GM21825 (cell line): ENCODE measurements at regions not wholly inside any gene's neighbourhood (a gene's known extent, or its start where the extent isn't known, plus 50 kb on each side); places are given as distances from the start of the nearest gene placed in this dataset.

Source experiments
- ATAC-seq: cut with Tn5 transposase; IDR thresholded peaks from one replicate; pipeline ENCODE4 v1.9.1; 2021; ENCODE audit warnings: mild to moderate bottlenecking, moderate library complexity; ENCODE audit not compliant: unreplicated experiment

- no peak for ATAC-seq
These were observed 117.2 kb upstream of the HS6ST1 start for GRCh38 chr2:128435576-128436478.

- no peak for ATAC-seq
These were observed 118.0 kb upstream of the HS6ST1 start for GRCh38 chr2:128436479-128437203.

- no peak for ATAC-seq
These were observed 118.5 kb upstream of the HS6ST1 start for GRCh38 chr2:128437204-128437565.

- ATAC-seq, result no peak
These were observed 119.4 kb upstream of the HS6ST1 start for GRCh38 chr2:128438091-128438490.

- no peak for ATAC-seq
These were observed 119.9 kb upstream of the HS6ST1 start for GRCh38 chr2:128438586-128438985.

- ATAC-seq, result no peak
These were observed 120.5 kb upstream of the HS6ST1 start for GRCh38 chr2:128439031-128439790.

- ATAC-seq, result no peak
These were observed 121.4 kb upstream of the HS6ST1 start for GRCh38 chr2:128439791-128440665.

- no peak for ATAC-seq
These were observed 122.1 kb upstream of the HS6ST1 start for GRCh38 chr2:128440666-128441340.

- ATAC-seq, result no peak
These were observed 122.8 kb upstream of the HS6ST1 start for GRCh38 chr2:128441341-128442052.

- no peak for ATAC-seq
These were observed 123.5 kb upstream of the HS6ST1 start for GRCh38 chr2:128442053-128442751.

- no peak for ATAC-seq
These were observed 124.2 kb upstream of the HS6ST1 start for GRCh38 chr2:128442891-128443302.

GRCh38 chr2:128444121-128444771 lies 125.6 kb upstream of the HS6ST1 start:
- no peak for ATAC-seq

- ATAC-seq, result no peak
These were observed 126.3 kb upstream of the HS6ST1 start for GRCh38 chr2:128444816-128445522.

GRCh38 chr2:128445523-128445900 lies 126.8 kb upstream of the HS6ST1 start:
- ATAC-seq, result no peak

- no peak for ATAC-seq
These were observed 127.6 kb upstream of the HS6ST1 start for GRCh38 chr2:128446049-128446873.

- ATAC-seq, result no peak
These were observed 128.3 kb upstream of the HS6ST1 start for GRCh38 chr2:128446874-128447537.
